ENCODE measurements at regions not wholly inside any gene's neighbourhood (a gene's known extent, or its start where the extent isn't known, plus 50 kb on each side); places are given as distances from the start of the nearest gene placed in this dataset.

- TF ChIP-seq CTCF (IDR thresholded peaks at IDR 0.05) = no peak
- Histone ChIP-seq H3K4me1 (ENCODE audit: control insufficient read depth in 1 of 2, low read depth in 2 of 2) (no peaks in the 10 kb centered on the region), H3K9me3 (no peaks in the 10 kb centered on the region), H3K36me3 (no peaks in the 10 kb centered on the region), H3K27me3 (replicated peaks; ENCODE audit: insufficient read depth) (no peaks in the 10 kb centered on the region), H3K4me3 (no peak overlapping the region), H3K27ac (no peak overlapping the region)
- DNase-seq (ENCODE audit: low spot score) = no peak
- ATAC-seq (ENCODE audit: insufficient number of reproducible peaks, low FRiP score, low read depth) = no peak
These were observed 1403.5 kb upstream of the PABPC4L start for GRCh38 chr4:135605076-135605475.

GRCh38 chr4:135604531-135604930, 1402.9 kb upstream of the PABPC4L start:
- H3K4me1 ChIP-seq (ENCODE audit: control insufficient read depth in 1 of 2, low read depth in 2 of 2) = no peaks in the 10 kb centered on the region
- H3K9me3 ChIP-seq = no peaks in the 10 kb centered on the region
- ATAC-seq (ENCODE audit: insufficient number of reproducible peaks, low FRiP score, low read depth) (no peak), DNase-seq (ENCODE audit: low spot score) (no peak)
- H3K36me3 ChIP-seq = no peaks in the 10 kb centered on the region
- no peak for TF ChIP-seq CTCF (IDR thresholded peaks at IDR 0.05)
- no peaks in the 10 kb centered on the region for H3K27me3 ChIP-seq (replicated peaks; ENCODE audit: insufficient read depth)
- H3K27ac ChIP-seq = no peak overlapping the region
- no peak overlapping the region for H3K4me3 ChIP-seq

GRCh38 chr4:135601351-135601750, 1399.8 kb upstream of the PABPC4L start:
- ATAC-seq (ENCODE audit: insufficient number of reproducible peaks, low FRiP score, low read depth) (no peak), DNase-seq (ENCODE audit: low spot score) (no peak)
- H3K27me3 ChIP-seq (replicated peaks; ENCODE audit: insufficient read depth) = no peaks in the 10 kb centered on the region
- no peaks in the 10 kb centered on the region for H3K4me1 ChIP-seq (ENCODE audit: control insufficient read depth in 1 of 2, low read depth in 2 of 2)
- H3K9me3 ChIP-seq = no peaks in the 10 kb centered on the region
- H3K27ac ChIP-seq = no peak overlapping the region
- no peaks in the 10 kb centered on the region for H3K36me3 ChIP-seq
- no peak overlapping the region for H3K4me3 ChIP-seq
- TF ChIP-seq CTCF (IDR thresholded peaks at IDR 0.05) = no peak

GRCh38 chr4:135598151-135598550, 1396.6 kb upstream of the PABPC4L start:
- no peak for TF ChIP-seq CTCF (IDR thresholded peaks at IDR 0.05)
- Histone ChIP-seq H3K4me1 (ENCODE audit: control insufficient read depth in 1 of 2, low read depth in 2 of 2) (no peaks in the 10 kb centered on the region), H3K9me3 (no peaks in the 10 kb centered on the region), H3K4me3 (no peak overlapping the region), H3K27me3 (replicated peaks; ENCODE audit: insufficient read depth) (no peaks in the 10 kb centered on the region), H3K36me3 (no peaks in the 10 kb centered on the region), H3K27ac (no peak overlapping the region)
- ATAC-seq (ENCODE audit: insufficient number of reproducible peaks, low FRiP score, low read depth) = no peak
- no peak for DNase-seq (ENCODE audit: low spot score)

- H3K27ac ChIP-seq = no peak overlapping the region
- no peaks in the 10 kb centered on the region for H3K4me1 ChIP-seq (ENCODE audit: control insufficient read depth in 1 of 2, low read depth in 2 of 2)
- ATAC-seq (ENCODE audit: insufficient number of reproducible peaks, low FRiP score, low read depth) = no peak
- no peaks in the 10 kb centered on the region for H3K36me3 ChIP-seq
- DNase-seq (ENCODE audit: low spot score) = no peak
- no peak for TF ChIP-seq CTCF (IDR thresholded peaks at IDR 0.05)
- no peaks in the 10 kb centered on the region for H3K9me3 ChIP-seq
- H3K4me3 ChIP-seq = no peak overlapping the region
- H3K27me3 ChIP-seq (replicated peaks; ENCODE audit: insufficient read depth) = no peaks in the 10 kb centered on the region
These were observed 1392.9 kb upstream of the PABPC4L start for GRCh38 chr4:135594521-135594920.
